ENCODE measurements at regions not wholly inside any gene's neighbourhood (a gene's known extent, or its start where the extent isn't known, plus 50 kb on each side); places are given as distances from the start of the nearest gene placed in this dataset.

- no peak overlapping the region for H3K4me3 ChIP-seq
- TF ChIP-seq POLR2AphosphoS5 (IDR thresholded peaks at IDR 0.05; ENCODE audit: insufficient read depth in 1 of 2, low read depth in 1 of 2): no peak
- TF ChIP-seq CTCF (IDR thresholded peaks at IDR 0.05): no peak
- TF ChIP-seq POLR2A (IDR thresholded peaks at IDR 0.05): no peak
- no peaks in the 10 kb centered on the region for H3K36me3 ChIP-seq
- H3K27me3 ChIP-seq: no peaks in the 10 kb centered on the region
- no peaks in the 10 kb centered on the region for H3K4me1 ChIP-seq
- no peak overlapping the region for H3K27ac ChIP-seq
- intact Hi-C loops (cut with DNase I): no loop called here
- no peak for DNase-seq (ENCODE audit: extremely low spot score in 2 of 2)
- no peaks in the 10 kb centered on the region for H3K9me3 ChIP-seq
These were observed 78.4 kb upstream of the GZMB start for GRCh38 chr14:24712374-24712773.

GRCh38 chr14:24710403-24711112 lies 76.6 kb upstream of the GZMB start:
- Histone ChIP-seq H3K4me3 (peak overlapping the region; percentile 13 to 21), H3K27ac (no peak overlapping the region), H3K27me3 (no peaks in the 10 kb centered on the region), H3K9me3 (no peaks in the 10 kb centered on the region), H3K4me1 (no peaks in the 10 kb centered on the region), H3K36me3 (no peaks in the 10 kb centered on the region)
- intact Hi-C loops (cut with DNase I): no loop called here
- peak in 2 of 3 experiments; percentile 26 to 29 for TF ChIP-seq CTCF (IDR thresholded peaks at IDR 0.05)
- no peak for TF ChIP-seq POLR2A (IDR thresholded peaks at IDR 0.05)
- DNase-seq (ENCODE audit: extremely low spot score in 2 of 2): no peak

- no peaks in the 10 kb centered on the region for H3K36me3 ChIP-seq
- TF ChIP-seq POLR2AphosphoS5 (IDR thresholded peaks at IDR 0.05; ENCODE audit: insufficient read depth in 1 of 2, low read depth in 1 of 2) (no peak), CTCF (IDR thresholded peaks at IDR 0.05) (no peak), POLR2A (IDR thresholded peaks at IDR 0.05) (no peak)
- H3K9me3 ChIP-seq: no peaks in the 10 kb centered on the region
- DNase-seq (ENCODE audit: extremely low spot score in 2 of 2): no peak
- H3K27ac ChIP-seq: no peak overlapping the region
- no peaks in the 10 kb centered on the region for H3K4me1 ChIP-seq
- H3K27me3 ChIP-seq: no peaks in the 10 kb centered on the region
- no peak overlapping the region for H3K4me3 ChIP-seq
- intact Hi-C loops (cut with DNase I): no loop called here
These were observed 74.7 kb upstream of the GZMB start for GRCh38 chr14:24708684-24709083.

GRCh38 chr14:24706351-24706750 lies 72.4 kb upstream of the GZMB start:
- H3K36me3 ChIP-seq: no peaks in the 10 kb centered on the region
- H3K4me3 ChIP-seq: no peak overlapping the region
- H3K27ac ChIP-seq: no peak overlapping the region
- no peaks in the 10 kb centered on the region for H3K4me1 ChIP-seq
- no peaks in the 10 kb centered on the region for H3K9me3 ChIP-seq
- H3K27me3 ChIP-seq: no peaks in the 10 kb centered on the region
- DNase-seq (ENCODE audit: extremely low spot score in 2 of 2): no peak
- TF ChIP-seq CTCF (IDR thresholded peaks at IDR 0.05) (no peak), POLR2A (IDR thresholded peaks at IDR 0.05) (no peak), POLR2AphosphoS5 (IDR thresholded peaks at IDR 0.05; ENCODE audit: insufficient read depth in 1 of 2, low read depth in 1 of 2) (no peak)
- intact Hi-C loops (cut with DNase I): no loop called here

GRCh38 chr14:24705840-24706239 lies 71.8 kb upstream of the GZMB start:
- Histone ChIP-seq H3K27ac (no peak overlapping the region), H3K4me1 (no peaks in the 10 kb centered on the region), H3K4me3 (no peak overlapping the region), H3K36me3 (no peaks in the 10 kb centered on the region), H3K27me3 (no peaks in the 10 kb centered on the region), H3K9me3 (no peaks in the 10 kb centered on the region)
- no peak for DNase-seq (ENCODE audit: extremely low spot score in 2 of 2)
- TF ChIP-seq CTCF (IDR thresholded peaks at IDR 0.05) (no peak), POLR2AphosphoS5 (IDR thresholded peaks at IDR 0.05; ENCODE audit: insufficient read depth in 1 of 2, low read depth in 1 of 2) (no peak), POLR2A (IDR thresholded peaks at IDR 0.05) (no peak)
- intact Hi-C loops (cut with DNase I): no loop called here
